Pancreas (tissue), 10 donors: ENCODE measurements at regions not wholly inside any gene's neighbourhood (a gene's known extent, or its start where the extent isn't known, plus 50 kb on each side); places are given as distances from the start of the nearest gene placed in this dataset.

Source experiments
- ATAC-seq, 4 donors: fragments of 200-7000 bp; cut with Tn5 transposase; one replicate each; pipeline versions ENCODE4 v1.8.0 to v1.9.1; 2020; ENCODE audit warnings: mild to moderate bottlenecking in 4 of 4, moderate library complexity in 4 of 4
- DNase-seq, 6 donors: peaks; one replicate each; pipeline ENCODE4 v3.0.0-alpha.2; 2020
- FAIRE-seq: peaks from 2 replicates; lab custom pipeline; 2012; peaks lifted over from hg19 to GRCh38; lab: Jason Lieb, UNC
- H3K27ac ChIP-seq, 4 donors: fragments of 200-600 bp; sonication (generic); 1 replicate in 3 of 4; 2 replicates in 1 of 4; pipeline versions ENCODE4 v1.5.0 to v1.8.0; 2020
- H3K27me3 ChIP-seq, 4 donors: fragments of 200-600 bp; one replicate each; pipeline ENCODE4 v1.8.0; 2021
- H3K36me3 ChIP-seq, 3 donors: fragments of 200-600 bp; sonication (generic) in 1 of 3; one replicate each; pipeline versions ENCODE4 v1.5.0 to v1.8.0; 2020 to 2021
- H3K4me1 ChIP-seq, 3 donors: fragments of 200-600 bp; one replicate each; pipeline ENCODE4 v1.8.0; 2021
- H3K4me3 ChIP-seq, 4 donors: fragments of 200-600 bp; sonication (generic) in 2 of 4; one replicate each; pipeline versions ENCODE4 v1.5.0 to v1.8.0; 2020 to 2021
- H3K9me3 ChIP-seq, 4 donors: fragments of 200-600 bp; one replicate each; pipeline ENCODE4 v1.8.0; 2021
- WGBS, 2 donors: extraction: QIAGEN DNeasy Blood & Tissue Kit; methylation state at CpG; one replicate each; pipeline ENCODE4 v1.1.7; 2013; 5-methylcytosine and 5-hydroxymethylcytosine counted together
- intact Hi-C, 3 donors: fragments of 100-400 bp; cut with DNase I; formaldehyde crosslinking; loops; one replicate each; pipeline versions ENCODE4 v1.11.1 to v1.14.2; 2022
- TF ChIP-seq, protein P1 (sequence below), 4 donors: fragments of 200-600 bp; sonication (generic) in 3 of 4; IDR thresholded peaks; one replicate each; pipeline versions ENCODE4 v1.5.0 to v1.8.0; 2021; ENCODE audit warnings: antibody characterized with exemption in 4 of 4
- donor health status: healthy with polysubstance abuse.
- donor health status: DM: no; HTN: no; CAD: no; lungs with moderate emphysema.
- donor health status: DM: no; HTN: no; CAD: no.
- donor health status: control.
- donor health status: control.
- donor health status: Bipolar disorder and iron deficiency.
- donor health status: DM: yes; HTN: yes; CAD: no.
- donor health status: DM: no; HTN: no; CAD: no.
- donor health status: DM: no; HTN: no; CAD: no.
- donor health status: DM: yes; HTN: yes; CAD: no.

DNA sequence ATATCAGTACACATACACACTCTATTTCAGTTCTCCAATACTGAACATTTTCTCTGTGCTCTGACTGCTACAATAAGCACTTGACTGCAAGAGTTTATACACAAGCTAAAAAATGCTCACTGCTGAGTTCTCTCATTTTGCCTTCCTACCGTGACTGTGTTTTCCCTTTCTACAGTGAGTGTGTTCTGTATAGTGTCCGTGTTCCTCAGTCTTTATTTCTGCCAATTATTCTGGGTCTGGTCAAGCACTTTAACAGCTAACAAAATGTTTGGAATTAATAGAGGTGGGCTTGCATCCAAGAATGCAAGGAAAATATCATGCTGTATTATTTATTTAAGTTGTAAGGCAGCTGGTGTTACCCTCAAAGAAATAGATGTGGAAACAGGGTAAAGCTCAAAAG, 217.0 kb upstream of the NREP start:
- no peaks in the 10 kb centered on the region for H3K9me3 ChIP-seq
- TF ChIP-seq, protein P1, sequence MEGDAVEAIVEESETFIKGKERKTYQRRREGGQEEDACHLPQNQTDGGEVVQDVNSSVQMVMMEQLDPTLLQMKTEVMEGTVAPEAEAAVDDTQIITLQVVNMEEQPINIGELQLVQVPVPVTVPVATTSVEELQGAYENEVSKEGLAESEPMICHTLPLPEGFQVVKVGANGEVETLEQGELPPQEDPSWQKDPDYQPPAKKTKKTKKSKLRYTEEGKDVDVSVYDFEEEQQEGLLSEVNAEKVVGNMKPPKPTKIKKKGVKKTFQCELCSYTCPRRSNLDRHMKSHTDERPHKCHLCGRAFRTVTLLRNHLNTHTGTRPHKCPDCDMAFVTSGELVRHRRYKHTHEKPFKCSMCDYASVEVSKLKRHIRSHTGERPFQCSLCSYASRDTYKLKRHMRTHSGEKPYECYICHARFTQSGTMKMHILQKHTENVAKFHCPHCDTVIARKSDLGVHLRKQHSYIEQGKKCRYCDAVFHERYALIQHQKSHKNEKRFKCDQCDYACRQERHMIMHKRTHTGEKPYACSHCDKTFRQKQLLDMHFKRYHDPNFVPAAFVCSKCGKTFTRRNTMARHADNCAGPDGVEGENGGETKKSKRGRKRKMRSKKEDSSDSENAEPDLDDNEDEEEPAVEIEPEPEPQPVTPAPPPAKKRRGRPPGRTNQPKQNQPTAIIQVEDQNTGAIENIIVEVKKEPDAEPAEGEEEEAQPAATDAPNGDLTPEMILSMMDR (IDR thresholded peaks at IDR 0.05): no peak
- no peaks in the 10 kb centered on the region for H3K27me3 ChIP-seq
- H3K4me1 ChIP-seq: no peaks in the 10 kb centered on the region
- no peak overlapping the region for H3K4me3 ChIP-seq
- intact Hi-C loops: no loop called here
- WGBS, 2 donors: 45 to 51% methylated on average over 2 of the region's 2 CpGs
- no peak for FAIRE-seq
- H3K27ac ChIP-seq: no peak overlapping the region
- no peaks in the 10 kb centered on the region for H3K36me3 ChIP-seq
- no peak for DNase-seq
- no peak for ATAC-seq

DNA sequence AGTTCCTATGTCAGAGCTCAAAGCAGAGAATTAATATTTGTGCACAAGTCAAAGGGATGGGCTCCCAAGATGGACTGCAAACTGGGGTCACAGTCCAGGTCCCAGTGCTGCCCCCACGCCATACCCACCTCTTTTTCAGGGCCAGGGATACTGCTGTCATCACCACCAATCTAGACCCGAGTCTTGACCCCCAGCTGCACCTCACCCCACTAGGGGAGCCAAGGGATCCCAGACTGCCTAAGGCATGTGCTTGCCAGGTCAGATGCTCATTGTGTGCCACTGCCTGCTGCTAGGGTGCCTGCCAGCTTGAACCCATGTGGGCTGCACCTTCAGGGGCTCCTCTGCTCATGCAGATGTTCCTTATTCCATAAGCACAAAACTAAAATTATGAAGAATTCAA, 215.6 kb upstream of the NREP start:
- FAIRE-seq: no peak
- Histone ChIP-seq H3K4me3 (no peak overlapping the region), H3K4me1 (no peaks in the 10 kb centered on the region), H3K27me3 (no peaks in the 10 kb centered on the region), H3K9me3 (no peaks in the 10 kb centered on the region), H3K36me3 (no peaks in the 10 kb centered on the region), H3K27ac (no peak overlapping the region)
- WGBS, 2 donors: 80 to 88% methylated on average over 2 of the region's 2 CpGs
- no peak for DNase-seq
- TF ChIP-seq, protein P1 (IDR thresholded peaks at IDR 0.05): no peak
- intact Hi-C loops: no loop called here
- no peak for ATAC-seq

DNA sequence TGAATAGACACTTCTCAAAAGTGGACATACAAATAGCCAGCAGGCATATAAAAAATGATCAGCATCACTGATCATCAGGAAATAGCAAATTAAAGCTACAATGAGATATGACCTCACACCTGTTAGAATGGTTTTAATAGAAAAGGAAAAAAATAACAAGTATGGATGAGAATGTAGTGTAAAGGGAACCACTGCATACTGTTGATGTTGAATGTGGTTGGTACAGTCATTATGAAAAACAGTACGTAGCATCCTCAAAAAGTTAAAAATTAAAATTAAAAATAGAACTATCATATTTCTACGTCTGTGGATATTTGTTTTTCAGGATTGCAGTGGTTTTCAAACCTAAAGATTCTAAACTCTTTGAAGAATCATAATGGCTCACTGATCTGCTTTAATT, 215.1 kb upstream of the NREP start:
- H3K27ac ChIP-seq: no peak overlapping the region
- DNase-seq (no peak), FAIRE-seq (no peak), ATAC-seq (no peak)
- H3K36me3 ChIP-seq: no peaks in the 10 kb centered on the region
- no peaks in the 10 kb centered on the region for H3K4me1 ChIP-seq
- no peaks in the 10 kb centered on the region for H3K9me3 ChIP-seq
- WGBS, 2 donors: 87 to 96% methylated on average over 2 of the region's 2 CpGs
- TF ChIP-seq, protein P1 (IDR thresholded peaks at IDR 0.05): no peak
- no peaks in the 10 kb centered on the region for H3K27me3 ChIP-seq
- intact Hi-C loops: no loop called here
- H3K4me3 ChIP-seq: no peak overlapping the region

DNA sequence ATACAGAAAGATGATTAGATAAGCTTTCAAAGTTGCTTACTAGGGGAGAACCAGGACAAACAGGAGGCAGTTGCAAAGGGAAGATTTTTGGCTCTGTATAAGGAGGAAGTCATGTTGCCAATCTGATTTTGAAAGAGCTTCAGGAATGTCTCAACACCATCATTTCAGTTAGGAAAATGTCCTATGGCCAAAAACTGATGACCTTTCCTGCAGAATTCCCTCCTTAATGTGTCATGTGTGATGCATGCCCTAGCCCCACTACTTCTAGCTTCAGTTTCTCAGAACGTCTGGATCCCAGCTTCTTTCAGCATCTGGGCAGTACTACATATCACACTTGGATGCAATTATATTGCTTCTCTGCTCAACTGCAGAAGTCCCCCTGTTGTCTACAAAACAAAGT, 211.5 kb upstream of the NREP start:
- no peak overlapping the region for H3K4me3 ChIP-seq
- no peaks in the 10 kb centered on the region for H3K4me1 ChIP-seq
- H3K27me3 ChIP-seq: no peaks in the 10 kb centered on the region
- DNase-seq (no peak), FAIRE-seq (no peak), ATAC-seq (peak in 1 of 4 donors; percentile 25)
- 63 to 71% methylated on average over 1 of the region's 1 CpG for WGBS, 2 donors
- intact Hi-C loops: no loop called here
- H3K36me3 ChIP-seq: no peaks in the 10 kb centered on the region
- H3K27ac ChIP-seq: no peak overlapping the region
- no peaks in the 10 kb centered on the region for H3K9me3 ChIP-seq
- TF ChIP-seq, protein P1 (IDR thresholded peaks at IDR 0.05): no peak

DNA sequence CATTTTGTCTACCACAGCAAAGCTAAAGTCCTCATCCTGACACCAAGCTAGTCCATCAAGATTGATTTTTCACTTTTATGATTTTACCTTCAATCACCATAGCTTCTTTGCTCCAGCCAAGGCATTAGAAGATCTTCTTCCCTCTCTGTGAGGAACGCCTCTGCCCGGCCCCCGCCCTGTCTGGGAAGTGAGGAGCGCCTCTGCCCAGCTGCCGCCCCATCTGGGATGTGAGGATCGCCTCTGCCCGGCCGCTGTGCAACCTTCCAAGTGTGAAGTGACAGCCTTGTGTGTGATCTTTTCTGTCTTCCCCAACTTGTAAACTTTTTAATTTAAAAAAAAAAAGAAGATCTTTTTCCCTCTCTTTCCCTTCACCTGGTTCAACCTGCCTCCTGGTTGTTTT, 210.5 kb upstream of the NREP start:
- H3K4me1 ChIP-seq: no peaks in the 10 kb centered on the region
- FAIRE-seq (no peak), ATAC-seq (no peak), DNase-seq (no peak)
- no peaks in the 10 kb centered on the region for H3K9me3 ChIP-seq
- TF ChIP-seq, protein P1 (IDR thresholded peaks at IDR 0.05): no peak
- H3K27ac ChIP-seq: no peak overlapping the region
- no peaks in the 10 kb centered on the region for H3K36me3 ChIP-seq
- H3K27me3 ChIP-seq: no peaks in the 10 kb centered on the region
- H3K4me3 ChIP-seq: no peak overlapping the region
- intact Hi-C loops: no loop called here
- WGBS, 2 donors: 95% methylated on average over 8 of the region's 8 CpGs
